HFF-Myc (cell line): ENCODE measurements at regions not wholly inside any gene's neighbourhood (a gene's known extent, or its start where the extent isn't known, plus 50 kb on each side); places are given as distances from the start of the nearest gene placed in this dataset.

ENCODE experiments used
- DNase-seq: peaks from one replicate; pipeline ENCODE4 v3.0.0-alpha.2; 2011; ENCODE audit warnings: low read depth; ENCODE audit errors: extremely low read depth
- H3K4me3 ChIP-seq: replicated peaks from 2 replicates; pipeline ENCODE4 v1.5.1; 2011; ENCODE audit warnings: low read depth, mild to moderate bottlenecking, control low read depth, low read length
- TF ChIP-seq, protein P1 (sequence below): IDR thresholded peaks from 2 replicates; pipeline ENCODE4 v1.5.1; 2012; ENCODE audit warnings: mild to moderate bottlenecking, low read depth, low read length, control low read depth; ENCODE audit errors: missing control alignments

DNA sequence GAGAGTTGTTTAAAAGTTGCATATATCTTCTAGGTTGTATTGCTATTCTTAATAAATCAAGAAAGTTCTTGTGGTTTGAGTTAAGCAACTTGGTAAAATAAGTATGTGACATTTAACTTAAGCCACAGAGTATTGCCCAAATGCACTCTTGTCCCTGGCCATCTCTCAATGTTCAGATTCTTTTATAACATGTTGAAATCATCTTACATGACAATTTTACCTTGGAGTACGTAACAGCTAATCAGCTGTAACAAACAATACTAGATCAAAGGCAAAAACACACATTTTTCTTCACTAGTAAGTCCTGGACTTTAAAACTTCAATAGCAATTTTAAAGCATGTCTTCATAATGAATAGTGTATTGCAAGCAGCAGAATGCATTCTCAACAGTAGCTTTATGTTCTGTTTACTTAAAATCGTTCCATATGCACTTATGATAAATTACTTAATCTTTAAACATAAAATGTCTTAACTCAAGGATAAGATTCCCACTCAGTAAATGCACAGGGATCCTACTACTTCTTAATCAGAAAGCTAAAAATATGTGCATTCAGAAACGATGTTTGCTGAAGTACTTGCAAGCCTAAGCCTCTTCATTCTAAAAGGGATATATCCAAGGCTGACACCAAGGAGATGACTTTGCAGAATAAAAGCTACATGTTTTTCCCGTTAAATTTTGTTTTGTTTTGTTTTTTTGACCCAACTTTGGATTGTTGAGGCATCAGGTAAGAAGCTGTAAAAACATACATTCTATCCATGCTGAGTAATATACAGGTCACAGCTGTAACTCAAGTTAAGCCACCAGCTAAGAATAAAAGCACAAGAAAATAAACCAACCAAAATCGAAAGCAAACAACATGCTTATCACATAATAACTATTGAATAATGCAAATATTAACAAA lies 86.1 kb upstream of the NFIB start:
- H3K4me3 ChIP-seq, result no peak overlapping the region
- TF ChIP-seq, protein P1, sequence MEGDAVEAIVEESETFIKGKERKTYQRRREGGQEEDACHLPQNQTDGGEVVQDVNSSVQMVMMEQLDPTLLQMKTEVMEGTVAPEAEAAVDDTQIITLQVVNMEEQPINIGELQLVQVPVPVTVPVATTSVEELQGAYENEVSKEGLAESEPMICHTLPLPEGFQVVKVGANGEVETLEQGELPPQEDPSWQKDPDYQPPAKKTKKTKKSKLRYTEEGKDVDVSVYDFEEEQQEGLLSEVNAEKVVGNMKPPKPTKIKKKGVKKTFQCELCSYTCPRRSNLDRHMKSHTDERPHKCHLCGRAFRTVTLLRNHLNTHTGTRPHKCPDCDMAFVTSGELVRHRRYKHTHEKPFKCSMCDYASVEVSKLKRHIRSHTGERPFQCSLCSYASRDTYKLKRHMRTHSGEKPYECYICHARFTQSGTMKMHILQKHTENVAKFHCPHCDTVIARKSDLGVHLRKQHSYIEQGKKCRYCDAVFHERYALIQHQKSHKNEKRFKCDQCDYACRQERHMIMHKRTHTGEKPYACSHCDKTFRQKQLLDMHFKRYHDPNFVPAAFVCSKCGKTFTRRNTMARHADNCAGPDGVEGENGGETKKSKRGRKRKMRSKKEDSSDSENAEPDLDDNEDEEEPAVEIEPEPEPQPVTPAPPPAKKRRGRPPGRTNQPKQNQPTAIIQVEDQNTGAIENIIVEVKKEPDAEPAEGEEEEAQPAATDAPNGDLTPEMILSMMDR, result no peak
- no peak for DNase-seq

DNA sequence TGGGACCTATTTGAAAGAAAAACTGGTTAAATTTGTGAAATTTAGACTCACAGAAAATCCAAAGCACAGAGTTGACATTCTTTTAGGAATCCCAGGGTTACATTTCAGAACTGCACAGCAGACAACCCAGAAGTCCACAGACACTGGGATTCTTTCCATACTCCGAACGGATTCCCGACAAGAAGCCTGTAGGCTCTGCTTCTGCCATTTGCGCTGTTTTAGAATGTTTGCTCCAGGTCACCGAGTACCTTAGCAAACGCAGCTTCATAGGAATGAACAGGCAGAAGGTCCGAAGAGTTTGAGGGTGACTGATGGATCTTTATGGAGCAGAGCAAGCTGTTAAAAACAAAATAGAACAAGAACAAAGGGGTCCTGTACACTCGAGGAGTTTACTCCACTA lies 84.5 kb upstream of the NFIB start:
- TF ChIP-seq, protein P1, result no peak
- DNase-seq, result no peak
- H3K4me3 ChIP-seq, result no peak overlapping the region

- TF ChIP-seq, protein P1, result no peak
- no peak overlapping the region for H3K4me3 ChIP-seq
- DNase-seq, result no peak
These were observed 82.2 kb upstream of the NFIB start for GRCh38 chr9:14396171-14396570.

- DNase-seq, result no peak
- no peak overlapping the region for H3K4me3 ChIP-seq
- TF ChIP-seq, protein P1, result no peak
These were observed 81.6 kb upstream of the NFIB start for GRCh38 chr9:14395317-14396082.

DNA sequence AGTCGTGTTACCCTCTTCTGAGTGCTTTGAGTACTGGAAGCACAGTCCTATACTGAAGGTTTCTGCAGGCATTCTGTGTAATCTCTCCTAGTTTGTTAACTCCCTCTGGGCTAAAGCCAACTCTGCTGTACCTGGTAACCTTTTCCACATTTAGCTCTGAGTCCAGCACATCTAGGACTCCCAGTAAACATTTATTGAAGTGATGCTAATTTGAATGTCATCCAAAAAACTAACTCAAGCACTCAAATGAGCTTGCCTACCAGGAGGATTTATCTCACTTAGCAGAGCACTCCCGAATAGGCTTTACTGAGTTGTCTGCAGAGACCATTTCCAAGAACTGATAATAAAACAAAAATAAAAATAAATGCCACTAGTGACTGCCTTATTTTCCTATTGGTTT lies 79.5 kb upstream of the NFIB start:
- TF ChIP-seq, protein P1, result no peak

DNA sequence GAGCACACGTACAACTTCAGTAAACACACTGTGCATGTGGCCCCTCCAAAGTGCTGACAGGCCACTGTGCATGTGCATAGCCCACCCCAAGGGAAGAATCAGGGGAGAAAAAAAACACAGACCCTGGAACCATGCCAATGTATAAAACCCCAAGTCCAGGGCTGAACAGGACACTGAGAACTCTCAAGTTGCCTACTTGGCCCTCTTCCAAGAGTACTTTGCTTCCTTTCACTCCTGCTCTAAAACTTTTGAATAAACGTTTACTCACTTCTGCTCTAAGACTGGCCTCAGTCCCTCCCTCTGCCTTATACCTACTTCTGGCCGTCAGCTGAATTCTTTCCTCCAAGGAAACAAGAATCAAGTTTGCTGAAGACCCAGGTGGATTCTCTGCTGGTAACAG lies 77.7 kb upstream of the NFIB start:
- TF ChIP-seq, protein P1, result no peak

More for the DNA sequence above, 79.5 kb upstream of the NFIB start:
- no peak overlapping the region for H3K4me3 ChIP-seq
- DNase-seq, result no peak

More for the DNA sequence above, 77.7 kb upstream of the NFIB start:
- H3K4me3 ChIP-seq, result no peak overlapping the region
- no peak for DNase-seq
